Pulmonary artery endothelial cell (primary cell): ENCODE measurements at regions not wholly inside any gene's neighbourhood (a gene's known extent, or its start where the extent isn't known, plus 50 kb on each side); places are given as distances from the start of the nearest gene placed in this dataset.

Experiments used
- DNase-seq: peaks from one replicate; pipeline ENCODE4 v3.0.0-alpha.2; 2011; ENCODE audit warnings: low read depth, low spot score

DNA sequence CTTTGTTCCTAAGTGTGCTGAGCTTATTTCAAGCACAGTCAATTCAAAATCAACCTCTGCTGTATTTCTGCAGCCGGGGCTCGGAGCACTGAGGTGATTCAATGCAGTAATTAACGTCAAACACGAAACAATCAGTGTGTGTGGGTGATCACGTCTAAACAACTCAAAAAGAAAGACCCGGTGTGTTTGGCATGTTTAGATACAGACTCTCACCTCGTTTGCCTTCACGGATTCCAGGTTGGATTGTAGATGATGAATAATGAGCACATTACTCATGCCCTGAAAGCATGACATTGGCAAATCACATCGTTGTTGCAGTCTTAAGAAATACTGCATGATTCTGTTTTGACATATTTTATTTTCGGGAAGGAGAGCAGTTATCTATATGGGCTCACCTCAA lies 231.0 kb downstream of the QKI start:
- DNase-seq: no peak

- no peak for DNase-seq
Measured at GRCh38 chr6:163643866-163644265, 229.3 kb downstream of the QKI start.

GRCh38 chr6:163641706-163642105 lies 227.2 kb downstream of the QKI start:
- DNase-seq: no peak

GRCh38 chr6:163640641-163641040 lies 226.1 kb downstream of the QKI start:
- DNase-seq: no peak

GRCh38 chr6:163637524-163637923 lies 223.0 kb downstream of the QKI start:
- no peak for DNase-seq

GRCh38 chr6:163635731-163636364 lies 221.3 kb downstream of the QKI start:
- no peak for DNase-seq

DNA sequence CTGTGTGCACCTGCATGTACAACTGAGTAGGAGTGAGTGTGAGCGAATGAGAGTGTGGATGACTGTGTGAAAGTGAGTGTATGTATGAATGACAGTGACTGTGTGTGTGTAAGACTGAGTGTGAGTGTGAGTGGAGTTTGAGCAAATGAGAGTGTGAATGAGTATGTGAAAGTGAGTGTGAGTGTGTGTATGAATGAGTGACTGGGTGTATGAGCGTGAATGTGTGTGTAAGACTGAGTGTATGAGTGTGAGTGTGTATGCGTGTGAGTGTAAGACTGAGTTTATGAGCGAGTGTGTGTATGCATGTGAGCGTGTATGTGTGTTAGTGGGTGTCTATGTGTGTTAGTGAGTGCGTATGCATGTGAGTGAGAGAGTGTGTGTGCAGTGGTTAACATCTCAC lies 220.8 kb downstream of the QKI start:
- DNase-seq: no peak

DNA sequence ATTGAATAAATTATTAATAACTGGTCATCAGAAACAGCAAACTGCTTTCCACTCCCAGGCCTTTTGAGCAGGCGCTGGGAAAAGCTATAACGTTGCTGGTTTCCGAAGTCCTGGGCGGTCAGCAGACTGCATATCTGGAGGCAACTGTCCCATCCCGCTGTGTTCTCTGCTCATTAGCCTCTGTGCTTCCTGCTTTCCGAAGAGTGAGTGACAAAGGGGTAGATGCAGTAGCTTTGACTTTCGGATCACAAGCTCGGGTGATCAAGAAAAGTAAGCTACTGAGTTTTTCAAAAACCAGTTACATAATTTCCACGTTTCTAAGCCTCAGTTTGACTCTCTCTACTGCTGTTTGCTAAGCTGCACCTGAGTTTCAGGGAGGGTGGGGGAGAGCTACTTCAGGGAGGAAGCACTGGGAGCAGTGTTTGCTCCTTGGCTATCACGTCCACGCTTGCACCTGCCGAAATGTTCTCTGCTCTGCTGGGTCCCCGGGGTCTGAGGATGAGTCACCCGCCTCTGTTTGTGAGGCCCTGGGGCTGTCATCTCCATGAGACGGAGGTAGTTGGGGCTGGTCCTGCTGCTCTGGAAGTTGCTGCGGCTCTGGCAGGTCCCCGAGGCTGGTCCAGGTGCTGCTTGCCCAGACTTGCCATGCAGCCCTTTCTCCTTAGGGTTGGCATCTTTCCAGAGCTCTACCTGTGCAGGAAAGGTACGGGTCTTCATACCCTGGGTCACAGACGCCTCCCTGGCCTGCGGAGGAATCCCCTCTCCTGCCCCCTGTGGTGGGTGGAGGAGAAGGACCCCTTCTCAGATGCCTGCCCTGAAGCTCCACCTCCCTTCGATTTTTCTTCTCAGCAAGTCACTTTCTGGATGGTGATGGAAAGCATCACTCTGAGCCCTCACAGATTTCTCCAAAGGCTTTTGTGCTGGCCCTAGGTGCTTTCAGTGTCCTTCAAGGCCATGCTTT lies 220.0 kb downstream of the QKI start:
- DNase-seq: no peak

DNA sequence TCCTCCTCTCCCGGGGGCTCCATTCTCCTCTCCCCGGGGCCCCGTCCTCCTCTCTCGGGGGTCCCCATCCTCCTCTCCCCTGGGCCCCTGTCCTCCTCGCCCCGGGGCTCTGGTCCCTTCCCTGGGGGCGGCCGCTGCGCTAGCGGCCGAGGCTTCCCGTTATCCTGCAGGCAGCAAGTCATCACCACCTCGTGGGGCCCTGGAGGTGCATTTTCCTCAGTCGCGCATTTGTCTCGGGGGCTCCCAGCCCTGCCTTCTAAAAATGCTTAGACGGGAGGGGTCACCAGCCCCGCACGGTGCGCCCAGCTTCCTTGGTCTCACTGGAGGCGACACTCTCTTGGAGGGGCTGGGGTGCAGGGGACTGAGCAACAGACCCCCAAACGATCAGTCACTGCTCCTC lies 216.5 kb downstream of the QKI start:
- no peak for DNase-seq

GRCh38 chr6:163630572-163630971 lies 216.1 kb downstream of the QKI start:
- no peak for DNase-seq

- no peak for DNase-seq
Measured at GRCh38 chr6:163630096-163630495, 215.6 kb downstream of the QKI start.
